Stimulated activated CD4-positive, alpha-beta T cell treated with anti-CD3 and anti-CD28 coated beads, TNF-alpha, amount 100 ng/mL, for 24 hours (primary cell): ENCODE measurements at regions not wholly inside any gene's neighbourhood (a gene's known extent, or its start where the extent isn't known, plus 50 kb on each side); places are given as distances from the start of the nearest gene placed in this dataset.
"Not testable (repeated sequence)": the region's sequence is repeated elsewhere in the genome, so short reads cannot be mapped to it uniquely, and the experiment has no call there.

Source experiments
- DNase-seq, 3 experiments: peaks; one replicate each; pipeline ENCODE4 v3.0.0-alpha.2; 2020; ENCODE audit warnings: low read depth in 3 of 3

GRCh38 chr10:8677642-8678041, 623.2 kb downstream of the GATA3 start:
- DNase-seq: no peak

DNA sequence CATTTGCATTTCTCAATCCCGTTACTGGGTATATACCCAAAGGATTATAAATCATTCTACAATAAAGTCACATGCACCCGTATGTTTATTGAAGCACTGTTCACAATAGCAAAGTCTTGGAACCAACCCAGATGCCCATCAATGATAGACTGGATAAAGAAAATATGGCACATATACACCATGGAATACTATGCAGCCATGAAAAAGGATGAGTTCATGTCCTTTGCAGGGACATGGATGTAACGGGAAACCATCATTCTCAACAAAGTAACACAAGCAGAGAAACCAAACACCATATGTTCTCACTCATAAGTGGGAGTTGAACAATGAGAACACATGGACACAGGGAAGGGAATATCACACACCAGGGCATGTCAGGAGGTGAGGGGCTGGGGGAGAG, 630.4 kb downstream of the GATA3 start:
- not testable (repeated sequence) for DNase-seq

GRCh38 chr10:8688881-8689280, 634.4 kb downstream of the GATA3 start:
- no peak for DNase-seq

DNA sequence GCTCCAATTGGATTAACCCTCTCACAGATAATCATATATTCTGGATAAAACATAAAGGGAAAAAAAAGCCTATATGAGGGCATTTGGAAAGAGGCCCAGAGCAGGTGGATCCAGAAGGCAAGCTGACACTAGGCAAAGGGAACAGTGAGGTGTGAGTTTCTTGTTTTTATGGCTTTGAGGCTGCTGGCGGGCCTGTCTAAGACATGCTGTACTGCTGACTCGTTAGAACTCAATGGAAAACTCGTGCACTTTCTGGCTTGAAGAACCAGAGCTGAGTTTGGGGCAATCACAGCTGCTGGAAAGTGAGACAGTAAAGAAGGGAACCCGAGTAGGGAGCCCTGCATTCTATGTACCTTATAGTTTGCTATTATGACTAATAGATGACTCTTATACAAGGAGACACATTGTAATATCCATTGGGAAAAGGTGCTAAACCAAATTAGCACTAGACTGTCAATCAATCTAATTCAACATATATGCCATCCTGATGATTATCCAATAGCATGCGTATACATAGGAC, 637.1 kb downstream of the GATA3 start:
- DNase-seq: no peak

- not testable (repeated sequence) for DNase-seq
Observed at GRCh38 chr10:8693635-8694034, 639.1 kb downstream of the GATA3 start.

DNA sequence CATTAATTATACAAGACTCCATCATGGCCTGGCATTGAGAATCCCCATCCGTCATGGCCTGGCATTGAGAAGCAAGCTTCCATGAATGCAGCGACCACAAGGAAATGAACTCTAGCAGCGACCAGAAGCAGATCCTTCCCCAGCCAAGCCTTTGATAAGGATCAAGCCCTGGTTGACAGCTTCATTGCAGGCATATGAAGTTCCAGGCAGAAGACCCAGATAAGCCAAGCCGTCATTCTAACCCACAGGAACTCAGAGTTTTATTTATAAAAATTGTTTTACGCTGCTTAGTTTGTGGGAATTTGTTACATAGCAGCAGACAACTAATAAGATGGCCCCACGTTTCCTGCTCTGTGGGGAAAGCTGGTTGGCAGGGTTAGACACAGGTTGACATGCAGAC, 642.3 kb downstream of the GATA3 start:
- DNase-seq: no peak

DNA sequence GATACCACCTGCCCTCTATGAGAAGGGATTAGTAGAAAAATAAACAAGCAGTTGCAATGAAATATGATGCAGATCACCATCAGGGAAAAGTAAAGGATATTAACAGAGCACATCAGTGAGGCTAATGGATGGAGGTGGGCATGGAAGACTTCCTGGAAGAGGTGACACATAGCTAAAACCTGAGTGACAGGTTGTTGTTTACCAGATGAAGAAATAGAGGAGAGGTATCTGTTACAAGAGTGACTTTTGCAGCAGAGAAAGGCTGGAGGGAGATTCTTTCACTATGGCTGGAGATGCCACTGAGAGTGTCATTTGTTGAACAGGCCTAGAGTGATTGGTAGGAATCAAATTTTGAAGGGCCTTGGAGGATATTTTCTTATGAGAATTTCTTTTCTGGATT, 646.2 kb downstream of the GATA3 start:
- DNase-seq: no peak

DNA sequence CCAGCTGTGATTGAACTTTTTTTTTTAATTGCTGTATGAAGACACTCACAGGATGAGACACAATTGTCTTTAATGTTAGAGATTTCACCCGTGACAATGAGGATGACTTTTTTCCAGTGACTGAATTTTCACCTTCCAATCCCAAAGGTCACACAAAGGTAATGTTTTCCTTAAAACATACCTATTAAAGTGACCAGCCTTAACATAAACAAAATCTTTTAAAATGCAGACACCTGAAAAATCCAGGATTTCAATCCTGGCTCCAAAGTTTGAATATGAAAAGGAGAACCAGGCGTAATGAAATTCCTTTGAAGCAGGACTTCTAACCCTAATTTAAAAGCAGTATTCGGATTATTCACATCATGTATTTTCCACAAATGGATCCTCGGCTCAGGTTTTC, 647.7 kb downstream of the GATA3 start:
- DNase-seq: no peak

- no peak for DNase-seq
Observed at GRCh38 chr10:8705415-8705814, 650.9 kb downstream of the GATA3 start.

GRCh38 chr10:8712656-8713055, 658.2 kb downstream of the GATA3 start:
- DNase-seq: no peak

GRCh38 chr10:8719971-8720370, 665.5 kb downstream of the GATA3 start:
- no peak for DNase-seq

DNA sequence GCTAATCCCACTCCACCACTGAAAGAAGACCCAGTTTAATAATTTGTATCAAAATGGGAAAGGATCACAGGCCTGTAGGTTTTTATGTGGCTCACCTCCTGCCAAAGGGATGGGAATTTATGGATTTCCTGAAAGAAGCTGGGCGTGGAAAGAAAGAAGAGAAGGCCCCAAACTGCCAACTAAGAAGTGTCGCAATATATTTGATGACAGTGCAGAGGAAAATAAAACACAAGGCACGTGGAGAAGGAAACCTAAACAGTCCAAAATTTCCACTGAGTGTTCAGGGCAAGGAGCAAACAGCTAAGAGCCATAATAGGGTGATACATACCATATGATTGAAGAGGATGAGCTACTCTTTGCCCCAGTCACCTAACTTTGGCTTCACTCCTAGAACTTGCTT, 667.2 kb downstream of the GATA3 start:
- no peak for DNase-seq

- DNase-seq: no peak
Observed at GRCh38 chr10:8722835-8723234, 668.3 kb downstream of the GATA3 start.

DNA sequence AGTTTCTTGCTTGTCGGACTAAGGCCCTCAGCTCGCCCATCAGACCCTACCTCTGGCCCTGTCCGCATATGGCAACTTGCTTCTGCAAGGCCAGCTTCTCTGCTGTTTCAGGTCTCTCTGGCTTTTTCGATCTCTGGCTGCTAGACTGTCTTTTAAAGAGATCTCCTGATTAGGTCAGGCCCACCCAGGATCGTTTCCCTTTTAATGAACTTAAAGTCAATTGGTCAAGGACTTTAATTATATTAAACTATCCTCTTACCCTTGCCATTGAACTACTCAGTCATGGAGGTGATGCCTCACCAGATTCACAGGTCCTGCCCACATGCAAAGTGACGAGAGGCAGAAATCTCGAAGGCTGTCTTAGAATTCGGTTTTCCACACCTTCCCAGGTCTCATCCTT, 670.9 kb downstream of the GATA3 start:
- DNase-seq: no peak

- no peak for DNase-seq
Observed at GRCh38 chr10:8726084-8726778, 671.7 kb downstream of the GATA3 start.

- DNase-seq: no peak
Observed at GRCh38 chr10:8726779-8727084, 672.2 kb downstream of the GATA3 start.

DNA sequence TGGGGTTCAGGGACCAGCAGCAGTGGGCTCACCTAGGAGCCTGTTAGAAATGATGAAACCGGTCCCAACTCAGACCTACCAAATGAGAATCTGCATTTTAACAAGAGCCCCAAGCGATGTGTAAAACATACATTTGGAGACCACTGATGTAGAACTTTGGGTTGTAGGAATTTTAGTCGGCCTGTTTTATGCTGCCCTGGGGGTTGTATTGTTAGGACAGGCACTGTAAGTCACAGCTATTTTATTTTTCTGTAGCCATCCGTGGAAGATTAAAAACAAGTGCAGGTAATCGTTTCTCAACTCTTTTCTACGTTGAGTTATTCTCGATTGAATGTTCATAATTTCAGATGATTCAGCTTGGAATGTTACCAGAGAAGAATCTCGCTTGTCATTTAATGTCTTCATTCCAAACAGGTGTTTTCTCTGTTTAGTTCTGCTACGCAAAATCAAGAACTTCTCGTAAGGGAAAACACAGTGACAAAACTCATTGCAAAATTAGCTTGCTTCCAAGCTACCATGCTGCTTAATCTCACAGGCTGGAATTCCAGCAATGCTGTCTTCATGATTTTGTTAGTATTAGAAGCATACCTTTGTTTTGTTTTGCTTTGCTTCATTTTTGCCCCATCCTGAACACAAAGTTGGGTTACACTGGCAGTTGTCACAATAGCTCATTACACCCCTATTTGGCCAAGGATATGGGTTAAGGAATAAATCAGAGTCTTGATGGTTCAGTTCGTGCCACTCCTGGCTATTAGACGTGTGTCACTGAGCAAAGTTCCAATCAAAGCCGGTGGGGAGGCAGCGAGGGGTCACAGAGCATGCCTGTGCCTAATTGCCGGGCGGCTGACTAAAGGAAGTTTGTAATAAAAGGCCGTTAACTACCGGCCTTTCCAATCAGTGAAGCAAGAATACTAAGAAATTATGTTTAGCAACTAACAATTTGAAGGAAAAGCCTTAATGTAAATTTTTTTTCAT, 676.9 kb downstream of the GATA3 start:
- DNase-seq: no peak

DNA sequence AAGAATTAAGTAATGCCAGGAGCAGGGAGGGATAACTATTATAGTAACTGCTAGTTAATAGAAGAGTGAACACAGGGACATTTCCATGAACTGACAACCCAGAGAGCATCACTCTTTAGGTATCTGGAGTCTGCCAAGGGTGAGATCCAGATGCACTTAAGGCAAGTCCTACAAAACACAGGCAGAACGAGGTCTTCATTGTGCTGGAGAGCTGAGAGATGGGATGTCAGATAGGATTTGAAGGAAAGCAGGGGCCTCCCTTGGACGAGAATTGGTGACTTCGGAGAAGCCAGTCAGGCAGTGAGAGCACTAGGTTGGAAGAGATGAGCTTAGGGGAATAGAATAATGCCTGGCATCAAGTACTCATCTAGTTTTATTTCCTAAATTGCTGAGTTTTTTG, 684.5 kb downstream of the GATA3 start:
- no peak for DNase-seq

DNA sequence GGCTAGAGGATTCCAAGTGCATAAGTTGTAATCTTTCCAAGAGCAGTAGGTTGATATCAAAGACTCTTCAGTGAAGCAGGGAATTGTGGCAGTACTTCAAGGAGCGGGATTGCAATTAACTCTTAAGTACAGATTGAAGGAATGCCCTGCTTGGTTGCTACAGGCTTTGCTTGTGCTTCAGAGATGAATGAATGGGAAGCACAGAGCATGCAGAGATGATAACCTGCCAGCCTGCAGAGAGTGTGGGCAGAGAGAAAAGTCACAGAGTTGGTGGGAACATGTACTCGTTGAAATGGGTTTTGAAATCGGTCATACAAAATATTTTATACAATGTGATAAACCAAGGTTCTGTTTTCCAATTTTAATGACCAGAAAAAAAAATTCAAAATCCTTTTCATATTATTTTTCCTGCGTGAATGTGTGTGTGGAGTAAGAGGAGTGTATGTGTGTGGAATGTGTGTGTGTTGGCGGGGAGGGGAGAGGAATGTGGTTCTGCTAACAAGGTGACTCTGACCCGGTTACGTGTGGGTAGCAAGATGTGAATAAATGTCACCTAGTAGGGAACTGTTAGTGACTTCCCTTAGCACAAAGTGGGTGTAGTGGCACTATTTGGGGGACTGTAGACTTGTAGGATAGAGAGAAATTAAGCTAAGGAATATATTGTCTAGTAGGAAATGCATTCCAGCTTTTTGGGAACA, 697.8 kb downstream of the GATA3 start:
- no peak for DNase-seq

GRCh38 chr10:8758029-8758428, 703.5 kb downstream of the GATA3 start:
- no peak for DNase-seq

- DNase-seq: no peak
Observed at GRCh38 chr10:8766899-8767298, 712.4 kb downstream of the GATA3 start.

- no peak for DNase-seq
Observed at GRCh38 chr10:8767591-8767990, 713.1 kb downstream of the GATA3 start.
